ENCODE measurements at regions not wholly inside any gene's neighbourhood (a gene's known extent, or its start where the extent isn't known, plus 50 kb on each side); places are given as distances from the start of the nearest gene placed in this dataset.

DNA sequence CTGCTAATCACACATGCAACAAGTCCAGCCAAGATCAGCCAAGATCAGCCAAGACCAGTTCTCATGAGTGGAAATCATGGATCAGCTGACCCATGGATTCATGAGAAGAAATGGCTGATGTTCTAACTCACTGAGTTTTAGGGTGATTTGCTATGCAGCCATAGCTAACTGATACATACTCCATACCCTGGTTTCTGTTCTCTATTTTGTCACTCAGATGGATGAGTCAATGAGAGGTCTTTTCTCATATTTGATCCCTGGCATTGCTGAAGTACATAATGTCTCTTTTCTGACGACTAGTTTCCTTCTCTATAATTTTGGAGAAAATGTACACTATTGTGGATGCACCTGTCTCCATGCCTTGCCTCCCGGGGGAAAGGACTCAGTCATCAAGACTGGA lies 118.4 kb upstream of the LY86 start:
- H3K4me3 ChIP-seq (ENCODE audit: low read length), result no peak overlapping the region
- H3K4me1 ChIP-seq (ENCODE audit: low read length), result no peaks in the 10 kb centered on the region
- H3K9me3 ChIP-seq (ENCODE audit: insufficient read depth, low read length), result no peaks in the 10 kb centered on the region
- no peaks in the 10 kb centered on the region for H3K79me2 ChIP-seq (ENCODE audit: low read length)
- H3K9ac ChIP-seq (ENCODE audit: low read length), result no peak overlapping the region
- no peak for TF ChIP-seq EZH2phosphoT487 (IDR thresholded peaks at IDR 0.05; ENCODE audit: low read depth)
- TF ChIP-seq, protein P1, sequence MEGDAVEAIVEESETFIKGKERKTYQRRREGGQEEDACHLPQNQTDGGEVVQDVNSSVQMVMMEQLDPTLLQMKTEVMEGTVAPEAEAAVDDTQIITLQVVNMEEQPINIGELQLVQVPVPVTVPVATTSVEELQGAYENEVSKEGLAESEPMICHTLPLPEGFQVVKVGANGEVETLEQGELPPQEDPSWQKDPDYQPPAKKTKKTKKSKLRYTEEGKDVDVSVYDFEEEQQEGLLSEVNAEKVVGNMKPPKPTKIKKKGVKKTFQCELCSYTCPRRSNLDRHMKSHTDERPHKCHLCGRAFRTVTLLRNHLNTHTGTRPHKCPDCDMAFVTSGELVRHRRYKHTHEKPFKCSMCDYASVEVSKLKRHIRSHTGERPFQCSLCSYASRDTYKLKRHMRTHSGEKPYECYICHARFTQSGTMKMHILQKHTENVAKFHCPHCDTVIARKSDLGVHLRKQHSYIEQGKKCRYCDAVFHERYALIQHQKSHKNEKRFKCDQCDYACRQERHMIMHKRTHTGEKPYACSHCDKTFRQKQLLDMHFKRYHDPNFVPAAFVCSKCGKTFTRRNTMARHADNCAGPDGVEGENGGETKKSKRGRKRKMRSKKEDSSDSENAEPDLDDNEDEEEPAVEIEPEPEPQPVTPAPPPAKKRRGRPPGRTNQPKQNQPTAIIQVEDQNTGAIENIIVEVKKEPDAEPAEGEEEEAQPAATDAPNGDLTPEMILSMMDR (IDR thresholded peaks at IDR 0.05; ENCODE audit: low read depth, low read length), result no peak
- no peak overlapping the region for H3K27ac ChIP-seq (ENCODE audit: low read length)
- H2AFZ ChIP-seq (ENCODE audit: low read depth, low read length), result no peak overlapping the region
- H3K27me3 ChIP-seq (ENCODE audit: low read depth, low read length), result peaks cover 8% of the 10 kb centered on the region; the same call in 1 of the 2 replicates
- no peak overlapping the region for H3K4me2 ChIP-seq (ENCODE audit: low read length)
- H3K36me3 ChIP-seq (replicated peaks; ENCODE audit: low read depth, low read length), result no peaks in the 10 kb centered on the region
- H4K20me1 ChIP-seq (ENCODE audit: insufficient read depth, low read length), result no peaks in the 10 kb centered on the region

DNA sequence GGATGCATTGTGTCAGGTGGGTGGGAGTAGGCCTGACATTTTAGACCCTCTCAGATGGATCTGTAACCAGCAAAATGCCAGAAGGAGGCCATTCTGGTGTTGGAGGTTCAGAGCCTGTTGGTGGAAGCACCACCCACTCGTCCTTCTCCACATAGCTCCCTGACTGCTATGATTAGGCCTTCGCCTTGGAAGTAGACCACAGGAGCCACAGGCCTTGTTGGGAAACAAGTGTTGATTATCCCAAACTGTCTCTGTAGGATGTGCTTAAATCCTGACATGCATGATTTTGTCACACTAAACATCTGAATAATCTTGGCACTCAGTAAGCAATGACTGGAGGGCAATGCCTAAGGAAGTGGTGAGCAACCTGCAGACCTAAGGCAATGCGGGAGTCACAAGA lies 117.2 kb upstream of the LY86 start:
- Histone ChIP-seq H3K36me3 (replicated peaks; ENCODE audit: low read depth, low read length) (no peaks in the 10 kb centered on the region), H4K20me1 (ENCODE audit: insufficient read depth, low read length) (no peaks in the 10 kb centered on the region), H3K4me1 (ENCODE audit: low read length) (no peaks in the 10 kb centered on the region), H3K27me3 (ENCODE audit: low read depth, low read length) (0 out of 2 replicates have a peak, but pooled peaks cover under 1% of the 10 kb centered on the region), H3K4me3 (ENCODE audit: low read length) (no peak overlapping the region), H3K9ac (ENCODE audit: low read length) (no peak overlapping the region), H2AFZ (ENCODE audit: low read depth, low read length) (no peak overlapping the region), H3K4me2 (ENCODE audit: low read length) (no peak overlapping the region), H3K79me2 (ENCODE audit: low read length) (no peaks in the 10 kb centered on the region), H3K9me3 (ENCODE audit: insufficient read depth, low read length) (no peaks in the 10 kb centered on the region), H3K27ac (ENCODE audit: low read length) (no peak overlapping the region)
- TF ChIP-seq, protein P1 (IDR thresholded peaks at IDR 0.05; ENCODE audit: low read depth, low read length), result no peak
- no peak for TF ChIP-seq EZH2phosphoT487 (IDR thresholded peaks at IDR 0.05; ENCODE audit: low read depth)

DNA sequence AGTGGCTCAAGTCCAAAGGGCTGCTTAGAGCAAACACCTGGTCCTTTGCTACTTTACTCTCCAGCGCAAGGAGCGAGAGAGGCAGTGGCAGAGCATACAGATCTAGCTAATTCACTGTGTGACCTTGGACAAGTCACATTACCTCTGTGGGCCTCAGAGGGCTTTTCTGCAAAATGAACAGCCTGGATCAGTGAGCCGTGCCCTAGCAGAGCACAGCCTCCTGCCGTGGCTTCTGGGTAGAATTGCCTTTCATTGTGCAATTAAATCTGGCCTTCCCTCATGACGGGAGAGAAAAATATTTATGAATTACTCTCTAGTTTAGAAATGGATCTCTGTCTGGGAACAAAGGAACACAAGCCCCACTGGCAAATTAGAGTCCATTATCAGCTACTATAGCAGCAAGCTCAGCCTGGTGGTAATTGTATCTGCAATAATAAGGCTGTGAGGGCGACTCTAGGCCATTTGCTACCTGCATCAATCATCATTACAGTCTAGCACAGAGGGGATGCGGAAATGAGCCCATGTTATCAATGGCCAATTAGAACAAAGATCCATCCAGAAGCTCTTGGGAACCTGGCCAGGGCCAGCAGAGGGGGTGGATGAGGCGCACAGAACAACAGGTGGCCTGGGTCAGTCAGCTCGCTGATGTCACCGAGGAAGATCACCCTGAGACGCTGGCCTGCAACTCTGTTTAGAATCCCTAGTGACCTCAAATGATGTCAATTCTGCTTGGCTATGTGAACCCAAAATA lies 114.2 kb upstream of the LY86 start:
- Histone ChIP-seq H3K9me3 (ENCODE audit: insufficient read depth, low read length) (no peaks in the 10 kb centered on the region), H3K4me2 (ENCODE audit: low read length) (no peak overlapping the region), H3K4me1 (ENCODE audit: low read length) (no peaks in the 10 kb centered on the region), H2AFZ (ENCODE audit: low read depth, low read length) (no peak overlapping the region), H4K20me1 (ENCODE audit: insufficient read depth, low read length) (no peaks in the 10 kb centered on the region), H3K27me3 (ENCODE audit: low read depth, low read length) (0 out of 2 replicates have a peak, but pooled peaks cover 3% of the 10 kb centered on the region), H3K4me3 (ENCODE audit: low read length) (no peak overlapping the region), H3K36me3 (replicated peaks; ENCODE audit: low read depth, low read length) (no peaks in the 10 kb centered on the region), H3K79me2 (ENCODE audit: low read length) (no peaks in the 10 kb centered on the region), H3K27ac (ENCODE audit: low read length) (no peak overlapping the region), H3K9ac (ENCODE audit: low read length) (no peak overlapping the region)
- TF ChIP-seq, protein P1 (IDR thresholded peaks at IDR 0.05; ENCODE audit: low read depth, low read length), result no peak
- TF ChIP-seq EZH2phosphoT487 (IDR thresholded peaks at IDR 0.05; ENCODE audit: low read depth), result no peak

DNA sequence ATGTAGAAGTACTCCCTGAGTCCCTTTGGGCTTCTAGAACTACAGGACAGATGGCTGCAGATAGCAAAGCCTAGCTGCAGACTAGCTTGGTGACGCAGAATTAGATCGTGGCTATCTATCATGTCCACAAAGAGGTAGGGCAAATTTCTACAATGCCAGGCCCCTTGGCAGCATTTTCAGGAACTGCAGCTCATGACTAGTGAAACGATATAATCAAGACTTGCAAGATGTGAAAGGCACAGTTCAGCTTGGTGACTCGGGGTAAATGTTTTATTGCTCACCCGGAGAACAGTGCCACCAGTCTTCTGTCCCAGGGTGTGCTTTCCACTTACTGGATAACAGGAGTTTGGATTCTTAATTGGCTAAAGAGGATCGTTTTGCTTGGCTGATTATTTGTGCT lies 108.7 kb upstream of the LY86 start:
- no peaks in the 10 kb centered on the region for H3K9me3 ChIP-seq (ENCODE audit: insufficient read depth, low read length)
- no peak overlapping the region for H2AFZ ChIP-seq (ENCODE audit: low read depth, low read length)
- no peaks in the 10 kb centered on the region for H3K36me3 ChIP-seq (replicated peaks; ENCODE audit: low read depth, low read length)
- 0 out of 2 replicates have a peak, but pooled peaks cover 3% of the 10 kb centered on the region for H3K27me3 ChIP-seq (ENCODE audit: low read depth, low read length)
- H3K4me1 ChIP-seq (ENCODE audit: low read length), result no peaks in the 10 kb centered on the region
- TF ChIP-seq, protein P1 (IDR thresholded peaks at IDR 0.05; ENCODE audit: low read depth, low read length), result no peak
- no peak for TF ChIP-seq EZH2phosphoT487 (IDR thresholded peaks at IDR 0.05; ENCODE audit: low read depth)
- H3K4me2 ChIP-seq (ENCODE audit: low read length), result no peak overlapping the region
- no peak overlapping the region for H3K9ac ChIP-seq (ENCODE audit: low read length)
- H3K27ac ChIP-seq (ENCODE audit: low read length), result no peak overlapping the region
- no peaks in the 10 kb centered on the region for H4K20me1 ChIP-seq (ENCODE audit: insufficient read depth, low read length)
- no peaks in the 10 kb centered on the region for H3K79me2 ChIP-seq (ENCODE audit: low read length)
- H3K4me3 ChIP-seq (ENCODE audit: low read length), result no peak overlapping the region
